ENCODE measurements at regions not wholly inside any gene's neighbourhood (a gene's known extent, or its start where the extent isn't known, plus 50 kb on each side); places are given as distances from the start of the nearest gene placed in this dataset.

GRCh38 chr4:189305500-189305899 is 635.2 kb upstream of the FRG1 start:
- DNase-seq: no peak

- no peak for DNase-seq
Observed at GRCh38 chr4:189311251-189311650, 629.4 kb upstream of the FRG1 start.

- no peak for DNase-seq
Observed at GRCh38 chr4:189313064-189313463, 627.6 kb upstream of the FRG1 start.

GRCh38 chr4:189313861-189314513 is 626.7 kb upstream of the FRG1 start:
- DNase-seq: no peak

- DNase-seq: no peak
Observed at GRCh38 chr4:189322426-189322825, 618.2 kb upstream of the FRG1 start.

GRCh38 chr4:189341881-189342280 is 598.8 kb upstream of the FRG1 start:
- no peak for DNase-seq

- DNase-seq: no peak
Observed at GRCh38 chr4:189355590-189355989, 585.1 kb upstream of the FRG1 start.

GRCh38 chr4:189362364-189362763 is 578.3 kb upstream of the FRG1 start:
- no peak for DNase-seq

- DNase-seq: no peak
Observed at GRCh38 chr4:189364032-189364449, 576.6 kb upstream of the FRG1 start.

- no peak for DNase-seq
Observed at GRCh38 chr4:189365451-189365850, 575.2 kb upstream of the FRG1 start.

GRCh38 chr4:189367832-189368231 is 572.8 kb upstream of the FRG1 start:
- no peak for DNase-seq

- no peak for DNase-seq
Observed at GRCh38 chr4:189374176-189374575, 566.5 kb upstream of the FRG1 start.

GRCh38 chr4:189376901-189377300 is 563.8 kb upstream of the FRG1 start:
- DNase-seq: no peak

GRCh38 chr4:189377569-189377968 is 563.1 kb upstream of the FRG1 start:
- no peak for DNase-seq

GRCh38 chr4:189385098-189385497 is 555.6 kb upstream of the FRG1 start:
- DNase-seq: no peak

GRCh38 chr4:189385579-189385978 is 555.1 kb upstream of the FRG1 start:
- DNase-seq: no peak

GRCh38 chr4:189396435-189396834 is 544.2 kb upstream of the FRG1 start:
- no peak for DNase-seq

GRCh38 chr4:189404271-189404670 is 536.4 kb upstream of the FRG1 start:
- DNase-seq: no peak

- no peak for DNase-seq
Observed at GRCh38 chr4:189409158-189409557, 531.5 kb upstream of the FRG1 start.

GRCh38 chr4:189414021-189414420 is 526.7 kb upstream of the FRG1 start:
- no peak for DNase-seq

- no peak for DNase-seq
Observed at GRCh38 chr4:189420572-189420971, 520.1 kb upstream of the FRG1 start.

- no peak for DNase-seq
Observed at GRCh38 chr4:189436207-189436606, 504.5 kb upstream of the FRG1 start.

GRCh38 chr4:189440716-189441115 is 500.0 kb upstream of the FRG1 start:
- no peak for DNase-seq

- no peak for DNase-seq
Observed at GRCh38 chr4:189443341-189443740, 497.3 kb upstream of the FRG1 start.

- DNase-seq: no peak
Observed at GRCh38 chr4:189445613-189446012, 495.1 kb upstream of the FRG1 start.

- no peak for DNase-seq
Observed at GRCh38 chr4:189463734-189464133, 476.9 kb upstream of the FRG1 start.
